Endothelial cell of umbilical vein (primary cell): ENCODE measurements at regions not wholly inside any gene's neighbourhood (a gene's known extent, or its start where the extent isn't known, plus 50 kb on each side); places are given as distances from the start of the nearest gene placed in this dataset.

Experiments used
- BruUV-seq: library from RNA; stranded (reverse); fragments of 400-500 nt; replicated peaks from 2 replicates; lab custom pipeline; 2021; lab: Mats Ljungman, UMichigan
- CTCF ChIA-PET: fragments of 300-600, 350-600 bp; sonication (Branson Sonifier 250); formaldehyde crosslinking; loops from one replicate; lab custom pipeline; 2021; ENCODE audit warnings: antibody characterized with exemption, inconsistent platforms; lab: Charles Lee
- POLR2A ChIA-PET: fragments of 300-600, 350-600 bp; sonication (Branson Sonifier 250); formaldehyde crosslinking; loops from one replicate; lab custom pipeline; 2021; ENCODE audit warnings: antibody characterized with exemption, inconsistent platforms; lab: Charles Lee
- DNase-seq: peaks from one replicate; pipeline ENCODE4 v3.0.0-alpha.2; 2011; ENCODE audit warnings: low read depth, low spot score
- FAIRE-seq: peaks from 2 replicates; lab custom pipeline; 2011; peaks lifted over from hg19 to GRCh38; lab: Jason Lieb, UNC
- H2AFZ ChIP-seq: 2 replicates; pipeline ENCODE4 v1.6.0; 2012; ENCODE audit warnings: low read depth, low read length, control low read depth, inconsistent platforms
- H3K27ac ChIP-seq: 2 replicates; pipeline ENCODE4 v1.5.1; 2011; ENCODE audit warnings: low read depth, mild to moderate bottlenecking, control low read depth, low read length, moderate library complexity; ENCODE audit not compliant: insufficient read depth
- H3K27me3 ChIP-seq, 2 experiments: 2 replicates each; pipeline versions ENCODE4 v1.6.0 to v1.6.1; 2011; ENCODE audit warnings: low read length in 2 of 2, mixed read lengths in 1 of 2; ENCODE audit not compliant: control insufficient read depth in 2 of 2, insufficient read depth in 2 of 2
- H3K36me3 ChIP-seq, 2 experiments: 2 replicates in 1 of 2; 3 replicates in 1 of 2; pipeline ENCODE4 v1.5.1; 2011; ENCODE audit warnings: low read length in 2 of 2, mild to moderate bottlenecking in 1 of 2, moderate library complexity in 1 of 2; ENCODE audit not compliant: control insufficient read depth in 2 of 2, insufficient read depth in 2 of 2; ENCODE audit errors: extremely low read depth in 1 of 2
- H3K4me1 ChIP-seq: 3 replicates; pipeline ENCODE4 v1.5.1; 2011; ENCODE audit warnings: mild to moderate bottlenecking, low read length; ENCODE audit not compliant: control insufficient read depth, insufficient read depth; ENCODE audit errors: extremely low read depth
- H3K4me2 ChIP-seq: 2 replicates; pipeline ENCODE4 v1.6.1; 2011; ENCODE audit warnings: low read length, control low read depth, mixed read lengths; ENCODE audit not compliant: insufficient read depth
- H3K4me3 ChIP-seq, 3 experiments: fragments of 200-600 bp in 1 of 3; sonication (generic), shearing (Covaris generic) in 1 of 3; replicated peaks in 1 of 3; 2 replicates each; pipeline ENCODE4 v1.5.1; 2011 to 2016; ENCODE audit warnings: control low read depth in 3 of 3, low read length in 3 of 3, mild to moderate bottlenecking in 2 of 3, inconsistent platforms in 1 of 3, low read depth in 1 of 3, moderate library complexity in 1 of 3; ENCODE audit not compliant: insufficient read depth in 1 of 3
- H3K79me2 ChIP-seq: 2 replicates; pipeline ENCODE4 v1.6.0; 2012; ENCODE audit warnings: low read length, inconsistent platforms; ENCODE audit not compliant: control insufficient read depth, insufficient read depth
- H3K9ac ChIP-seq: replicated peaks from 2 replicates; pipeline ENCODE3; 2011; ENCODE audit warnings: low read length, control low read depth; ENCODE audit not compliant: insufficient read depth; ENCODE audit errors: extremely low read depth
- H3K9me1 ChIP-seq: replicated peaks from 3 replicates; pipeline ENCODE4 v1.6.0; 2011; ENCODE audit warnings: mild to moderate bottlenecking, low read length; ENCODE audit not compliant: control insufficient read depth, insufficient read depth; ENCODE audit errors: extremely low read depth
- H3K9me3 ChIP-seq: replicated peaks from 2 replicates; pipeline ENCODE4 v1.5.1; 2012; ENCODE audit warnings: low read length, inconsistent platforms; ENCODE audit not compliant: control insufficient read depth, insufficient read depth
- H4K20me1 ChIP-seq: replicated peaks from 2 replicates; pipeline ENCODE3; 2011; ENCODE audit warnings: mild to moderate bottlenecking, low read length; ENCODE audit not compliant: control insufficient read depth, insufficient read depth; ENCODE audit errors: extremely low read depth
- CTCF ChIP-seq, 2 donors: IDR thresholded peaks; 1 replicate in 1 of 2; 2 replicates in 1 of 2; pipeline ENCODE4 v1.5.1; 2011; ENCODE audit warnings: low read length in 2 of 2, mild to moderate bottlenecking in 2 of 2, moderate library complexity in 2 of 2, control low read depth in 1 of 2, inconsistent platforms in 1 of 2, low read depth in 1 of 2; ENCODE audit not compliant: insufficient read depth in 1 of 2; ENCODE audit errors: extremely low read depth in 1 of 2
- EZH2 ChIP-seq: IDR thresholded peaks from 2 replicates; pipeline ENCODE4 v1.6.1; 2012; ENCODE audit warnings: borderline replicate concordance, low read depth, mild to moderate bottlenecking, moderate library complexity, low read length, inconsistent platforms; ENCODE audit not compliant: severe bottlenecking
- FOS ChIP-seq: IDR thresholded peaks from 2 replicates; pipeline ENCODE4 v1.6.1; 2011; ENCODE audit warnings: mild to moderate bottlenecking, low read length, moderate library complexity, borderline replicate concordance; ENCODE audit not compliant: insufficient read depth
- GATA2 ChIP-seq: IDR thresholded peaks from 2 replicates; pipeline ENCODE4 v1.7.0; 2011; ENCODE audit warnings: low read depth, mild to moderate bottlenecking, moderate library complexity, mixed read lengths, low read length; ENCODE audit not compliant: insufficient read length, insufficient read depth
- JUN ChIP-seq: IDR thresholded peaks from 2 replicates; pipeline ENCODE4 v1.6.1; 2011; ENCODE audit warnings: borderline replicate concordance, low read depth; ENCODE audit not compliant: insufficient read length, insufficient read depth
- MYC ChIP-seq: IDR thresholded peaks from one replicate; pipeline ENCODE4 v1.6.1; 2011; ENCODE audit warnings: mild to moderate bottlenecking, low read depth, low read length
- POLR2A ChIP-seq: IDR thresholded peaks from 2 replicates; pipeline ENCODE4 v1.6.1; 2012; ENCODE audit warnings: low read depth, mild to moderate bottlenecking, control low read depth, low read length
- POLR2AphosphoS5 ChIP-seq: IDR thresholded peaks from 2 replicates; pipeline ENCODE4 v1.6.1; 2012; ENCODE audit warnings: low read depth, mild to moderate bottlenecking, control low read depth, low read length, moderate library complexity; ENCODE audit not compliant: insufficient read depth
- dilution Hi-C: fragments of 300-500 bp; cut with MboI; formaldehyde crosslinking; loops from one replicate; pipeline ENCODE4 v1.15.0; 2019; ENCODE audit warnings: low sequenced_read_pairs; ENCODE audit not compliant: extremely low pct_ligation_motif_present
- intact Hi-C: fragments of 100-400 bp; cut with micrococcal nuclease; formaldehyde crosslinking; loops from one replicate; pipeline ENCODE4 v1.10.0; 2022
- TF ChIP-seq, protein P1 (sequence below): IDR thresholded peaks from 2 replicates; pipeline ENCODE4 v1.6.1; 2011; ENCODE audit not compliant: insufficient read depth, insufficient read length

DNA sequence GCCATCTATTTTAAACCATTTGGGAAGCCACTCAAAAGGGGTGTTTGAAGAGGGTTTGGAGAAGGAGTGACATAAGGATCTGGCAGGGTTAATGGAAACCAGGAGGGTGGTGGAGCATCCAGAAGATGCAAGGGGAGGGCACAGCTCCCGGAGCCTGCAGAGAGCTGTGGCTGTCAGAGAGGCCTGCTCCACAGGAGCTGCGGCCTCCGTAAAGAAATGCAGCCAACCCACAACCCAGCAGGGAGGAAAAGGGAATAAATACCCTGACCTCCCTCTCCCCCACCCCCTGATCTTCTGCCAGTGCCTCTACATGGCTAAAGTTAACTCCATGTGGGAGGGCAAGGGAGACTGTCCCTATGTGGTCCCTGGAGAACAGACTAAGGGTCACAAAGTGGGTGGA, 567.1 kb upstream of the POU3F3 start:
- Histone ChIP-seq H3K9me1 (no peaks in the 10 kb centered on the region), H3K9ac (no peak overlapping the region), H3K27me3 (no peaks in the 10 kb centered on the region), H3K4me2 (no peak overlapping the region), H2AFZ (no peak overlapping the region), H3K4me3 (no peak overlapping the region), H3K9me3 (peaks cover 2% of the 10 kb centered on the region), H3K27ac (no peak overlapping the region), H3K4me1 (no peaks in the 10 kb centered on the region), H3K79me2 (no peaks in the 10 kb centered on the region), H4K20me1 (no peaks in the 10 kb centered on the region), H3K36me3 (no peaks in the 10 kb centered on the region)
- dilution Hi-C loops: no loop called here
- no peak for FAIRE-seq
- POLR2A ChIA-PET: no interaction called here
- intact Hi-C loops: no loop called here
- TF ChIP-seq FOS (no peak), MYC (no peak), GATA2 (no peak), EZH2 (no peak), JUN (no peak), CTCF (IDR thresholded peaks at IDR 0.05; ENCODE audit: extremely low read depth in 1 of 2, insufficient read depth in 1 of 2, low read depth in 1 of 2, low read length in 2 of 2) (no peak), POLR2AphosphoS5 (no peak), POLR2A (no peak)
- TF ChIP-seq, protein P1, sequence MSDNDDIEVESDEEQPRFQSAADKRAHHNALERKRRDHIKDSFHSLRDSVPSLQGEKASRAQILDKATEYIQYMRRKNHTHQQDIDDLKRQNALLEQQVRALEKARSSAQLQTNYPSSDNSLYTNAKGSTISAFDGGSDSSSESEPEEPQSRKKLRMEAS: no peak
- DNase-seq: no peak
- no TSS peak for BruUV-seq
- CTCF ChIA-PET: no interaction called here
